GM18858 (cell line): ENCODE measurements at regions not wholly inside any gene's neighbourhood (a gene's known extent, or its start where the extent isn't known, plus 50 kb on each side); places are given as distances from the start of the nearest gene placed in this dataset.

Source experiments
- ATAC-seq: cut with Tn5 transposase; IDR thresholded peaks from one replicate; pipeline ENCODE4 v1.9.1; 2021; ENCODE audit not compliant: unreplicated experiment

GRCh38 chr6:9957215-9957759 lies 457.6 kb downstream of the TFAP2A start:
- no peak for ATAC-seq

DNA sequence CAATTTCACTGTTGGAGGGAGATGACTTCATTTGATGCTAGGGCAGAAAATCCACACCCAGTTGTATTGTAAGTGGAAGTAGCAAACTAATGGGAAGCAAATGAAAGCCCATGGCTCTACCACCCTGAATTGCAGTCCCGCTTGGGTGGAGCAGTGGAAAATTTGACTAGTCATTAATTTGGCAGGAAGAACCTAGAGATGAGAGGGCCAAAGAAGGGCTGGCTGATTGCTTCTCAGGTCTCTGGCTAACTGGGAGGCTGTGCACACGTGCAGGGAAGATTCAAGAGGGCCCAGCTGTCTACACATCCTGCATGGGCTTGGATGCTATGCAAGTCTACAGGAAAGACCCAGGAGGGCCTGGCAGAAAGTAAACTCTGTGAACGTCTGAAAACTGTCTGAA lies 466.2 kb downstream of the TFAP2A start:
- no peak for ATAC-seq

DNA sequence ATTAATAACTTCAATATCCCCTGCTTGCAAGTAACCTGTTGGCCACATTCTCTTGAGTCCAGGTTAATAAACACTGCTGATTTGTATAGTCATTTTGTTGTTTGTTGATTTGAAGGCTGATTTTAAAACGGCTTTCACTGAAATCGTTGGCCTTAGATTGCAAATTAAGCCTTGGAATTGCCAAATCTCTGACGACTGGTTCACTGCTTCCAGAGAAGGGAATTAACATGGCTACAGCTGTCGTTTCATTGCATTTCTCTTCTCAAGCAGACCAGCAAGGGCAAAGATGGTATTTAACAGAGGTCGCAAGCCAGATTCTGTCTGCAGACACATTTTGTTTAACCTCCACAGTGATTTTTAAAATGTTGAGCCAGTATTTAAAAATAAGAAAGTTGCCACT lies 470.9 kb downstream of the TFAP2A start:
- no peak for ATAC-seq

- no peak for ATAC-seq
These were observed 471.8 kb downstream of the TFAP2A start for GRCh38 chr6:9943026-9943425.

DNA sequence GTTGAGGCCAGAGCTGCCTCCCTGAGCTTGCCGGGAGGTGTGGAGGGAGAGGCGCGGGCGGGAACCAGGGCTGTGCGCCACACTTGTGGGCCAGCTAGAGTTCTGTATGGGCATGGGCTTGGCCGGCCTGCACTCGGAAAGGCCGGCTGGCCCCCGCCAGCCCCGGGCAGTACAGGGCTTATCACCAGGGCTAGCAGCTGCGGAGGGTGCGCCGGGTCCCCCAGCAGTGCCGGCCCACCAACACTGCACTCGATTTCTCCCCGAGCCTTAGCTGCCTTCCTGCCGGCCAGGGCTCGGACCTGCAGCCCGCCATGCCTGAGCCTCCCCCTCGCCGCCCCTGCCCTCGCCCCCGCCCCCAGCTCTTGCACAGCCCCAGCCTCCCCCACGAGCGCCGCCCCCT lies 472.7 kb downstream of the TFAP2A start:
- no peak for ATAC-seq

DNA sequence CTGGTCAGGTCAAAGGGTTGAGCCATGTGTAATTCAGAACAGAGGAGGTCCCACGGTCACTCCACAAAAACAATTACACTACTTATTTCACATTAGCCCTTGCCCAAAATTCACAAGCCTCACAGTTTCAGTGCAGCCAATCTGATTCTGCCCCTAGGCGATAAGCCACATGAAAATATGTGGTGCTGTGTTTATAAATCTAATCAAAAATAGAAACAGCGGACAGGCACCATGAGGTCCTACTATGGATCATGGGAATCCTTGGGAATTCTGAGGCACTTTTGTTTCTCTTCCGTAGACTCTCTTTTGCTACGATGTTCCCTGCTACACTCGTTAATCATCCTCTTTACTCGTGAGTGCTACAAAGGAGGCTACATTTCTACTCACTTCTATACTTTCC lies 476.1 kb downstream of the TFAP2A start:
- no peak for ATAC-seq

- no peak for ATAC-seq
These were observed 477.7 kb downstream of the TFAP2A start for GRCh38 chr6:9937031-9937763.

DNA sequence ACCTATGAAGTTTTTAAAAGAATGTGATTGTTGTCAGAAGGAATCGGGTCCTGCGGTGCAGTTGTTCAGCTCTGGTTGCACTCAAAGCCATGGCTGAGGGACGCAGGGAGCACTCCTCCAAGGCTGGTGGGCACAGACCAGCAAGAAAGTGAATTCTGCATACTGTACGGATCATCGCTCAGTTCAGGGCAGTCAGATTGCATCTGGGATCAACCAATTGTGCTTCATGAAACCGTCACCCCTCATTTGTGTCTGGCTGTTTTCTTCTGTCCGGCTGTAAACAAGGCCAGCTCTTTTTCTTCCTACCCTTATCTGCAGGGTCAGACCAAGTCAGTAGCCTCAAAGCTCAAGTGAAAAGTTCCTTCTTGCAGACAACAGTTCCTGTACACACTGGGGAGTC lies 478.3 kb downstream of the TFAP2A start:
- no peak for ATAC-seq

DNA sequence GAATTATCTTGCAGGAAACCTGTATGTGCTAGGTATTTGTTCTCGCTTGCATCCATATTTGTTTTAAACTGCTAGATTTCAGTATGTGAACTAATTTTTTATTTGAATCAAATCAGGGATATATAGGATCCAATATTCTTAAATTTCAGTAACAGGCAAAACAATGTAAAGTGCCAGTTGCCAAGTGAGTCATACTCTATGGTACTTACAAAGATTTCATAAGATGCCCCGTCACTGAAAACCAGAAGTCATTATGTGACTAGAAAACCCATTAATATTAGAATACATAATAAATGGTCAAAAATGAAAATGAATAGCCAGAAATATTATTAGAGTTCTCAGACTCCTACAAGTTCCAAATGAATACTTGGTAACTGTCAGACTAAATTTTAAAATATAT lies 481.2 kb downstream of the TFAP2A start:
- ATAC-seq, result no peak

DNA sequence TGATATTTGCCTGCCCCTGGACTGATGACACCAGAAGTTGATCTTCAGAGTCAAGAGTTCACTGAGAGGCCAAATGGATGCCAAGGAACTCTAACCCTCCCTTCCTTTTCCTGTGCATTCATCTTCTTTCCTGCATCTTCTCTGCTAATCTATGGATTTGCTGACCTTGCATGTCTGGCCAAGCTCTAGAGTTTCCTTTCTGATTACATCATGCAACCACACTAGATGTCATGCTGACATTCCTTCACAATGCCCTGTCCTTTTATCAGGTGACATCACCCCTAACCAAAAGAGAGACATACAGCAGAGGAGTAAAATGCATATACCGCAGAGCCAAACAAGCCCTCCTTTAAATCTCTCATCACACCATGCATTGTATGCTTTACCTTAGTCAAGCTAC lies 487.6 kb downstream of the TFAP2A start:
- no peak for ATAC-seq

DNA sequence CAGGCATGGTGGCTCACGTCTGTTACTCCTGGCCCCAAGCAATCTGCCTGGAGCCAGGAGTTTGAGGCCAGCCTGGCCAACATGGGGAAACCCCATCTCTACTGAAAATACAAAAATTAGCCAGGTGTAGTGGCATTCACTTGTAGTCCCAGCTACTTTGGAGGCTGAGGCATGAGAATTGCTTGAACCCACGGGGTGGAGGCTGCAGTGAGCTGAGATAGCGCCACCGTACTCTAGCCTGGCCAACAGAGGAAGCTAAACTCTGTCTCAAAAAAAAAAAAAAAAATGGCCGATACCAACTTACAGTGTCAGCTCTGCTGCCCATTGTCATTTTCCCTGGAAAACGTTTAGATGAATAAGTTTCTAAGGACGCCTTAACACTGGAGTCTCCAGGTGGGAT lies 489.9 kb downstream of the TFAP2A start:
- no peak for ATAC-seq

GRCh38 chr6:9921366-9921765 lies 493.5 kb downstream of the TFAP2A start:
- no peak for ATAC-seq

GRCh38 chr6:9914951-9915350 lies 499.9 kb downstream of the TFAP2A start:
- no peak for ATAC-seq

- ATAC-seq, result no peak
These were observed 513.5 kb downstream of the TFAP2A start for GRCh38 chr6:9901376-9901775.

- no peak for ATAC-seq
These were observed 518.1 kb downstream of the TFAP2A start for GRCh38 chr6:9896806-9897205.

- ATAC-seq, result no peak
These were observed 524.0 kb downstream of the TFAP2A start for GRCh38 chr6:9890893-9891292.

- ATAC-seq, result no peak
These were observed 524.4 kb downstream of the TFAP2A start for GRCh38 chr6:9890469-9890868.

DNA sequence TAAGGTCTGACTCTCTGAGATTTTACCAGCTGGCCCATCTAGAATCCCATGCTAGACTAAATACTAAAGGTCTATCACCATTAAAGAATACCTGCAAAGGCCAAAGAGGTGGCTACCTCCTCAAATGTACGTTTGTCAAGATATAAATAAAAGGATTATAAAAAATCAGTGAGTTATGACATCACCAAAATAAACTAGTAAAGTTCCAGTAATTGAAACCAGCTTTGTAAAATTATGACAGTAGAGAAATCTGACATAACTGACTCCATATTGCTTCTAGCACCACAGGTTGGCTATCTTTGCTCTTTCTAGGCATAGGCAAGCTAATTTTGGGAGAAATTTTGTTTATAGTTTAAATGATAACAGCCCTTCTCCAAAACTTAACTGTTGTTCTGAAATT lies 536.3 kb downstream of the TFAP2A start:
- no peak for ATAC-seq

DNA sequence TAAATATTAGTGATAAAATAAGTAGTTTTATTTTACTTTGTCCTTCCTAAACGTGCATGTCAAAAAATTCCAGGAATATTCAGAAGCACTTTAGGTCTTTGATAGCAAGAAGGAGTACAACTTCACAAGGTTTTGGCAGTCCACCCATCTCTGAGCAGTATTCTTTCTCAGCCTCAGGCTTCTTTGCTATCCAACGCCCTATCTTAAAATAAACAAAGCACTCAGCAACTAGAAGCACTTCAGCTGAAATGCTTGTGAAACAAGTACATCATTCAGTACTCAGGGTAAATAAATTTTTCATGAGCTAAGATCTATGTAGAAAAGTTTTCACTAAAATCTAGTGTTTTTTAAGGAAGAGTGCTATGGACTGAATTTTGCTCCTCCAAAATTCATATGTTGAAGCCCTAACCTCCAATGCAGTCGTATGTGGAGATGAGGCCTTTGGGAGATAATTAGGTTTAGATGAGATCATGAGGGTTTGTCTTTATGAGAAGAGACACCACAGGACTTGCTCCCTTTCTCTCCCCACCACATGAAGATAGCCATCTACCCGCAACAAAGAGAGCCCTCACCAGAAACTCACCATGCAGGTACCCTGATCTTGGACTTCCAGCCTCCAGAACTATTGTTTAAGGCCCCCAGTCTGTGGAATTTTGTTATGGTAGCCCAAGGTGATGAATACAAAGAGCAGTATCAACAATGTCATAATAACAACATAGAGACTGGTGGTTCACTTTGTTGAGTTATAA lies 539.1 kb downstream of the TFAP2A start:
- ATAC-seq, result no peak

DNA sequence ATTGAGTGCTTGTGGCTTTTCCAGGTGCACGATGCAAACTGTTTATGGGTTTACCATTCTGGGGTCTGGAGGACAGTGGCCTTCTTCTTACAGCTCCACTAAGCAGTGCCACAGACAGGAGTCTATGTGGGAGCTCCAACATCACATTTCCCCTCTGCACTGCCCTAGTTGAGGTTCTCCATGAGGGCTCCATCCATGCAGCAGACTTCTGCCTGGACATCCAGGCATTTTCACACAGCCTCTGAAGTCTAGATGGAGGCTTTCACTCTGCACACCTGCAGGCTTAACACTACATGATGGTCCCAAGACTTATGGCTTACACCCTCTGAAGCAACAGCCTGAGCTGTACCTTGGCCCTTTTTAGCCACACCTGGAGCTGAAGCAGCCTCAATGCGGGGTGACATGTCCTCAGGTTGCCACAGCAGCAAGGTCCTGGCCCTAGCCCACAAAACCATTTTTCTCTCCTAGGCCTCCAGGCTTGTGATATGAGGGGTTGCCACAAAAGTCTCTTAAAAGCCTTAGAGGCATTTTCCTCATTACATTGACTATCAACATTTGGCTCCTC lies 552.2 kb downstream of the TFAP2A start:
- ATAC-seq, result no peak

- no peak for ATAC-seq
These were observed 563.1 kb downstream of the TFAP2A start for GRCh38 chr6:9851541-9852380.
